WTC11 (cell line): ENCODE measurements at regions not wholly inside any gene's neighbourhood (a gene's known extent, or its start where the extent isn't known, plus 50 kb on each side); places are given as distances from the start of the nearest gene placed in this dataset.

Experiments used
- ATAC-seq: fragments of 200-7000 bp; cut with Tn5 transposase; 2 replicates; pipeline ENCODE4 v1.10.0; 2021; ENCODE audit warnings: mild to moderate bottlenecking, moderate library complexity
- CTCF ChIA-PET: fragments of 300-600 bp; sonication (Branson Sonifier 250); formaldehyde crosslinking; loops from one replicate; lab custom pipeline; 2021; ENCODE audit warnings: antibody characterized with exemption; lab: Charles Lee
- POLR2A ChIA-PET: fragments of 350-600 bp; sonication (Branson Sonifier 250); formaldehyde crosslinking; loops from one replicate; lab custom pipeline; 2021; ENCODE audit warnings: antibody characterized with exemption; lab: Charles Lee
- DNase-seq: peaks from one replicate; pipeline ENCODE4 v3.0.0; 2021; ENCODE audit warnings: low spot score
- H3K27ac Mint-ChIP-seq: 2 replicates; pipeline ENCODE4 v1.8.0; 2021; ENCODE audit warnings: mixed read lengths
- H3K27me3 Mint-ChIP-seq: 2 replicates; pipeline ENCODE4 v1.8.0; 2021; ENCODE audit warnings: low read depth, mild to moderate bottlenecking, moderate library complexity, mixed read lengths
- H3K36me3 Mint-ChIP-seq: 2 replicates; pipeline ENCODE4 v1.8.0; 2021; ENCODE audit warnings: mixed read lengths
- H3K4me1 Mint-ChIP-seq: 2 replicates; pipeline ENCODE4 v1.8.0; 2022; ENCODE audit warnings: mixed read lengths
- H3K4me3 Mint-ChIP-seq: 2 replicates; pipeline ENCODE4 v1.8.0; 2021; ENCODE audit warnings: mild to moderate bottlenecking, moderate library complexity, mixed read lengths
- H3K9me3 Mint-ChIP-seq: 2 replicates; pipeline ENCODE4 v1.8.0; 2021; ENCODE audit warnings: mixed read lengths
- ATF3 ChIP-seq: sonication (generic); formaldehyde crosslinking; conservative IDR thresholded peaks from 2 replicates; pipeline ENCODE4 v1.8.1; 2022; ENCODE audit warnings: mild to moderate bottlenecking, missing genetic modification reagents
- CREM ChIP-seq: sonication (generic); formaldehyde crosslinking; IDR thresholded peaks from 2 replicates; pipeline ENCODE4 v1.8.1; 2022; ENCODE audit warnings: mild to moderate bottlenecking, missing genetic modification reagents, moderate library complexity
- FOXK1 ChIP-seq: sonication (generic); formaldehyde crosslinking; IDR thresholded peaks from 2 replicates; pipeline ENCODE4 v1.8.0; 2022; ENCODE audit warnings: mild to moderate bottlenecking, moderate library complexity, missing genetic modification reagents
- JAZF1 ChIP-seq: fragments of 250-450 bp; sonication (Bioruptor Pico); IDR thresholded peaks from 2 replicates; pipeline ENCODE4 v1.9.0; 2021; ENCODE audit warnings: moderate library complexity, mild to moderate bottlenecking, inconsistent platforms
- JUN ChIP-seq: sonication (generic); formaldehyde crosslinking; IDR thresholded peaks from 2 replicates; pipeline ENCODE4 v1.8.0; 2023; ENCODE audit warnings: mild to moderate bottlenecking, missing genetic modification reagents
- NFATC4 ChIP-seq: fragments of 250-450 bp; sonication (Bioruptor Pico); IDR thresholded peaks from 2 replicates; pipeline ENCODE4 v1.9.0; 2021; ENCODE audit warnings: mild to moderate bottlenecking
- NR2C2 ChIP-seq: sonication (generic); formaldehyde crosslinking; IDR thresholded peaks from 2 replicates; pipeline ENCODE4 v1.8.0; 2022; ENCODE audit warnings: mild to moderate bottlenecking, missing genetic modification reagents
- NR3C1 ChIP-seq: sonication (generic); formaldehyde crosslinking; conservative IDR thresholded peaks from 2 replicates; pipeline ENCODE4 v1.8.1; 2023; ENCODE audit warnings: low read depth, mild to moderate bottlenecking, missing genetic modification reagents
- OVOL2 ChIP-seq: fragments of 250-450 bp; sonication (Bioruptor Pico); IDR thresholded peaks from 2 replicates; pipeline ENCODE4 v1.9.0; 2021; ENCODE audit warnings: mild to moderate bottlenecking, borderline replicate concordance
- PRDM15 ChIP-seq: sonication (generic); formaldehyde crosslinking; IDR thresholded peaks from 2 replicates; pipeline ENCODE4 v1.8.0; 2022; ENCODE audit warnings: missing genetic modification reagents
- RELA ChIP-seq: sonication (generic); formaldehyde crosslinking; IDR thresholded peaks from 2 replicates; pipeline ENCODE4 v1.8.1; 2022; ENCODE audit warnings: missing genetic modification reagents, mild to moderate bottlenecking, borderline replicate concordance
- RORB ChIP-seq: fragments of 250-450 bp; sonication (Bioruptor Pico); IDR thresholded peaks from 2 replicates; pipeline ENCODE4 v1.9.0; 2021; ENCODE audit warnings: mild to moderate bottlenecking
- TP53 ChIP-seq: sonication (generic); formaldehyde crosslinking; IDR thresholded peaks from 2 replicates; pipeline ENCODE4 v1.8.1; 2023; ENCODE audit warnings: mild to moderate bottlenecking, missing genetic modification reagents
- ZNF281 ChIP-seq: sonication (generic); formaldehyde crosslinking; IDR thresholded peaks from 2 replicates; pipeline ENCODE4 v1.8.0; 2023; ENCODE audit warnings: mild to moderate bottlenecking, missing genetic modification reagents
- ZSCAN18 ChIP-seq: fragments of 250-450 bp; sonication (Bioruptor Pico); IDR thresholded peaks from 2 replicates; pipeline ENCODE4 v2.1.2; 2022; ENCODE audit warnings: mild to moderate bottlenecking, moderate library complexity
- TF ChIP-seq, protein P1 (sequence below): fragments of 250-450 bp; sonication (Bioruptor Pico); IDR thresholded peaks from 2 replicates; pipeline ENCODE4 v1.8.0; 2021; ENCODE audit warnings: mild to moderate bottlenecking
- TF ChIP-seq, protein P2 (sequence below): sonication (generic); formaldehyde crosslinking; IDR thresholded peaks from 2 replicates; pipeline ENCODE4 v1.8.1; 2022; ENCODE audit warnings: mild to moderate bottlenecking, missing genetic modification reagents, moderate library complexity, borderline replicate concordance
- TF ChIP-seq, protein P3 (sequence below): sonication (generic); formaldehyde crosslinking; IDR thresholded peaks from 2 replicates; pipeline ENCODE4 v1.8.0; 2023; ENCODE audit warnings: missing genetic modification reagents, mild to moderate bottlenecking, borderline replicate concordance
- TF ChIP-seq, protein P4 (sequence below): sonication (generic); formaldehyde crosslinking; IDR thresholded peaks from 2 replicates; pipeline ENCODE4 v1.8.0; 2023; ENCODE audit warnings: missing genetic modification reagents

- Mint-ChIP-seq H3K36me3 (no peaks in the 10 kb centered on the region), H3K27ac (no peak overlapping the region), H3K27me3 (peaks cover 24% of the 10 kb centered on the region), H3K4me3 (no peak overlapping the region), H3K4me1 (peaks cover 16% of the 10 kb centered on the region), H3K9me3 (peaks cover 8% of the 10 kb centered on the region; the same call in 1 of the 2 replicates)
- ATAC-seq (no peak), DNase-seq (no peak)
- ChIA-PET POLR2A (no interaction called here), CTCF (no interaction called here)
- TF ChIP-seq NR3C1 (CRISPR knock-in tag) = no peak
- no peak for TF ChIP-seq FOXK1
Measured at GRCh38 chr10:28788762-28789161, 111.4 kb downstream of the BAMBI start.

DNA sequence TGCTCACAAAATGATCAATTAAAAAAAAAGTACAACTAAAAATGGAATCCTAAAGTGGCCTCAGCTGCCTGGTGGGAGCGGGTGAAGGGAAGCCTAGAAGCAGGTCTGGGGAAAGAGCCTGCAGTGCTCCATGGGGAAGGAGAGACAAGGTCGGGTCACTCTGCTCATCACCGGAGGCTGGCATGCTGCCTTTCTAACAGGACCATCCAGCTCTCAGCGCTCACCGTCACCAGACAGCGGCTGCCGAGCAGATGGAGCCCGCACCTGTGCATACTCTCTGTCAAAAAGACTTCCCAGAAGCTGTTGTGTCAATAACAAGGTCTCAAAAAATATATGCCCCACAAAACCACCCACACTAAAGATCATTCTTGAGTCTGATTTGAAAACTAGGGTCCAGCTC is 112.8 kb downstream of the BAMBI start:
- ChIA-PET POLR2A (no interaction called here), CTCF (interaction anchor here (1.2 kb wide), 1 partner anchor 53 kb away, joined by 3 read pairs; no protein-coding TSS in a partner anchor)
- H3K4me1 Mint-ChIP-seq = peaks cover 14% of the 10 kb centered on the region
- no peak overlapping the region for H3K4me3 Mint-ChIP-seq
- H3K36me3 Mint-ChIP-seq = no peaks in the 10 kb centered on the region
- TF ChIP-seq CREM (CRISPR knock-in tag) (no peak), JUN (no peak), NR2C2 (CRISPR knock-in tag) (no peak), TP53 (CRISPR knock-in tag) (no peak), NFATC4 (CRISPR knock-in tag) (no peak), PRDM15 (CRISPR knock-in tag) (no peak), RORB (CRISPR knock-in tag) (no peak), JAZF1 (CRISPR knock-in tag) (no peak), RELA (CRISPR knock-in tag) (no peak), ZNF281 (CRISPR knock-in tag) (no peak), ATF3 (CRISPR knock-in tag) (no peak), ZSCAN18 (CRISPR knock-in tag) (no peak), OVOL2 (CRISPR knock-in tag) (no peak)
- TF ChIP-seq, protein P1, sequence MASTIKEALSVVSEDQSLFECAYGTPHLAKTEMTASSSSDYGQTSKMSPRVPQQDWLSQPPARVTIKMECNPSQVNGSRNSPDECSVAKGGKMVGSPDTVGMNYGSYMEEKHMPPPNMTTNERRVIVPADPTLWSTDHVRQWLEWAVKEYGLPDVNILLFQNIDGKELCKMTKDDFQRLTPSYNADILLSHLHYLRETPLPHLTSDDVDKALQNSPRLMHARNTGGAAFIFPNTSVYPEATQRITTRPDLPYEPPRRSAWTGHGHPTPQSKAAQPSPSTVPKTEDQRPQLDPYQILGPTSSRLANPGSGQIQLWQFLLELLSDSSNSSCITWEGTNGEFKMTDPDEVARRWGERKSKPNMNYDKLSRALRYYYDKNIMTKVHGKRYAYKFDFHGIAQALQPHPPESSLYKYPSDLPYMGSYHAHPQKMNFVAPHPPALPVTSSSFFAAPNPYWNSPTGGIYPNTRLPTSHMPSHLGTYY (CRISPR knock-in tag) = no peak
- TF ChIP-seq, protein P2, sequence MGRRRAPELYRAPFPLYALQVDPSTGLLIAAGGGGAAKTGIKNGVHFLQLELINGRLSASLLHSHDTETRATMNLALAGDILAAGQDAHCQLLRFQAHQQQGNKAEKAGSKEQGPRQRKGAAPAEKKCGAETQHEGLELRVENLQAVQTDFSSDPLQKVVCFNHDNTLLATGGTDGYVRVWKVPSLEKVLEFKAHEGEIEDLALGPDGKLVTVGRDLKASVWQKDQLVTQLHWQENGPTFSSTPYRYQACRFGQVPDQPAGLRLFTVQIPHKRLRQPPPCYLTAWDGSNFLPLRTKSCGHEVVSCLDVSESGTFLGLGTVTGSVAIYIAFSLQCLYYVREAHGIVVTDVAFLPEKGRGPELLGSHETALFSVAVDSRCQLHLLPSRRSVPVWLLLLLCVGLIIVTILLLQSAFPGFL (CRISPR knock-in tag) = no peak
- TF ChIP-seq, protein P3, sequence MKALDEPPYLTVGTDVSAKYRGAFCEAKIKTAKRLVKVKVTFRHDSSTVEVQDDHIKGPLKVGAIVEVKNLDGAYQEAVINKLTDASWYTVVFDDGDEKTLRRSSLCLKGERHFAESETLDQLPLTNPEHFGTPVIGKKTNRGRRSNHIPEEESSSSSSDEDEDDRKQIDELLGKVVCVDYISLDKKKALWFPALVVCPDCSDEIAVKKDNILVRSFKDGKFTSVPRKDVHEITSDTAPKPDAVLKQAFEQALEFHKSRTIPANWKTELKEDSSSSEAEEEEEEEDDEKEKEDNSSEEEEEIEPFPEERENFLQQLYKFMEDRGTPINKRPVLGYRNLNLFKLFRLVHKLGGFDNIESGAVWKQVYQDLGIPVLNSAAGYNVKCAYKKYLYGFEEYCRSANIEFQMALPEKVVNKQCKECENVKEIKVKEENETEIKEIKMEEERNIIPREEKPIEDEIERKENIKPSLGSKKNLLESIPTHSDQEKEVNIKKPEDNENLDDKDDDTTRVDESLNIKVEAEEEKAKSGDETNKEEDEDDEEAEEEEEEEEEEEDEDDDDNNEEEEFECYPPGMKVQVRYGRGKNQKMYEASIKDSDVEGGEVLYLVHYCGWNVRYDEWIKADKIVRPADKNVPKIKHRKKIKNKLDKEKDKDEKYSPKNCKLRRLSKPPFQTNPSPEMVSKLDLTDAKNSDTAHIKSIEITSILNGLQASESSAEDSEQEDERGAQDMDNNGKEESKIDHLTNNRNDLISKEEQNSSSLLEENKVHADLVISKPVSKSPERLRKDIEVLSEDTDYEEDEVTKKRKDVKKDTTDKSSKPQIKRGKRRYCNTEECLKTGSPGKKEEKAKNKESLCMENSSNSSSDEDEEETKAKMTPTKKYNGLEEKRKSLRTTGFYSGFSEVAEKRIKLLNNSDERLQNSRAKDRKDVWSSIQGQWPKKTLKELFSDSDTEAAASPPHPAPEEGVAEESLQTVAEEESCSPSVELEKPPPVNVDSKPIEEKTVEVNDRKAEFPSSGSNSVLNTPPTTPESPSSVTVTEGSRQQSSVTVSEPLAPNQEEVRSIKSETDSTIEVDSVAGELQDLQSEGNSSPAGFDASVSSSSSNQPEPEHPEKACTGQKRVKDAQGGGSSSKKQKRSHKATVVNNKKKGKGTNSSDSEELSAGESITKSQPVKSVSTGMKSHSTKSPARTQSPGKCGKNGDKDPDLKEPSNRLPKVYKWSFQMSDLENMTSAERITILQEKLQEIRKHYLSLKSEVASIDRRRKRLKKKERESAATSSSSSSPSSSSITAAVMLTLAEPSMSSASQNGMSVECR (CRISPR knock-in tag) = no peak
- TF ChIP-seq, protein P4, sequence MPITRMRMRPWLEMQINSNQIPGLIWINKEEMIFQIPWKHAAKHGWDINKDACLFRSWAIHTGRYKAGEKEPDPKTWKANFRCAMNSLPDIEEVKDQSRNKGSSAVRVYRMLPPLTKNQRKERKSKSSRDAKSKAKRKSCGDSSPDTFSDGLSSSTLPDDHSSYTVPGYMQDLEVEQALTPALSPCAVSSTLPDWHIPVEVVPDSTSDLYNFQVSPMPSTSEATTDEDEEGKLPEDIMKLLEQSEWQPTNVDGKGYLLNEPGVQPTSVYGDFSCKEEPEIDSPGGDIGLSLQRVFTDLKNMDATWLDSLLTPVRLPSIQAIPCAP (CRISPR knock-in tag) = no peak
- TF ChIP-seq, all 79 proteins: peak for 0
- no peak overlapping the region for H3K27ac Mint-ChIP-seq
- H3K9me3 Mint-ChIP-seq = peaks cover 8% of the 10 kb centered on the region; the same call in 1 of the 2 replicates
- no peak for ATAC-seq
- no peak for DNase-seq
- H3K27me3 Mint-ChIP-seq = peaks cover 15% of the 10 kb centered on the region
